Type B pancreatic cell (in vitro differentiated cells): ENCODE measurements at regions not wholly inside any gene's neighbourhood (a gene's known extent, or its start where the extent isn't known, plus 50 kb on each side); places are given as distances from the start of the nearest gene placed in this dataset.

ENCODE experiments used
- DNase-seq: peaks from one replicate; pipeline ENCODE4 v3.0.0; 2021; ENCODE audit warnings: mixed read lengths; ENCODE audit not compliant: unreplicated experiment; ENCODE audit errors: extremely low spot score
- H3K27ac Mint-ChIP-seq: 2 replicates; pipeline ENCODE4 v1.8.0; 2021; ENCODE audit warnings: mild to moderate bottlenecking, mixed read lengths
- H3K27me3 Mint-ChIP-seq: 2 replicates; pipeline ENCODE4 v1.8.0; 2021; ENCODE audit warnings: mixed read lengths
- H3K36me3 Mint-ChIP-seq: 2 replicates; pipeline ENCODE4 v1.8.0; 2021; ENCODE audit warnings: mixed read lengths
- H3K4me1 Mint-ChIP-seq: one replicate; pipeline ENCODE4 v1.8.0; 2021; ENCODE audit warnings: mixed read lengths; ENCODE audit not compliant: unreplicated experiment
- H3K4me3 Mint-ChIP-seq: 2 replicates; pipeline ENCODE4 v1.8.0; 2021; ENCODE audit warnings: mild to moderate bottlenecking, mixed read lengths
- H3K9me3 Mint-ChIP-seq: 2 replicates; pipeline ENCODE4 v1.8.0; 2021; ENCODE audit warnings: mixed read lengths
- TF ChIP-seq, protein P1 (sequence below): fragments of 200-600 bp; sonication (generic); conservative IDR thresholded peaks from 2 replicates; pipeline ENCODE4 v1.5.0; 2021; ENCODE audit warnings: antibody characterized with exemption, mild to moderate bottlenecking

DNA sequence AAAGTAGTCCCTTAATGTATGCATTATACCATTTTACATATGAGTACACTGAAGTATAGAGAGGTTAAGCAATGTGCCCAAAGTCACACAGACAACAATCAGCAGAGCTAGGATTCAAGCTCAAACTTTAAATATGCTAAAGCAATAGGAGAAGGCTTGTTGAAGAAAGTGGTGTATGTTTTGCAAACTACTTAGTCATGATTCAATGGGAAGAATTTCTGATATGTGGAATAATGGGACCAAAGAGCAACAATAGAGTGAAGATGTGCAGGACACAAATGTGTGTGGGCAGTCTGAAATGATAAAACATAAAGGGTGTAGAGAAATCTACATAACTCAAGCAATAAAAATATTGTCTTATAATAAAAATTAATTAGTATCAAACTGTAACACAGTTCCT, 109.0 kb upstream of the ARSJ start:
- no peaks in the 10 kb centered on the region for H3K36me3 Mint-ChIP-seq
- H3K27ac Mint-ChIP-seq = no peak overlapping the region
- DNase-seq = no peak
- peaks cover 6% of the 10 kb centered on the region for H3K4me1 Mint-ChIP-seq
- H3K27me3 Mint-ChIP-seq = no peaks in the 10 kb centered on the region
- H3K4me3 Mint-ChIP-seq = no peak overlapping the region
- peaks cover 4% of the 10 kb centered on the region for H3K9me3 Mint-ChIP-seq
- TF ChIP-seq, protein P1, sequence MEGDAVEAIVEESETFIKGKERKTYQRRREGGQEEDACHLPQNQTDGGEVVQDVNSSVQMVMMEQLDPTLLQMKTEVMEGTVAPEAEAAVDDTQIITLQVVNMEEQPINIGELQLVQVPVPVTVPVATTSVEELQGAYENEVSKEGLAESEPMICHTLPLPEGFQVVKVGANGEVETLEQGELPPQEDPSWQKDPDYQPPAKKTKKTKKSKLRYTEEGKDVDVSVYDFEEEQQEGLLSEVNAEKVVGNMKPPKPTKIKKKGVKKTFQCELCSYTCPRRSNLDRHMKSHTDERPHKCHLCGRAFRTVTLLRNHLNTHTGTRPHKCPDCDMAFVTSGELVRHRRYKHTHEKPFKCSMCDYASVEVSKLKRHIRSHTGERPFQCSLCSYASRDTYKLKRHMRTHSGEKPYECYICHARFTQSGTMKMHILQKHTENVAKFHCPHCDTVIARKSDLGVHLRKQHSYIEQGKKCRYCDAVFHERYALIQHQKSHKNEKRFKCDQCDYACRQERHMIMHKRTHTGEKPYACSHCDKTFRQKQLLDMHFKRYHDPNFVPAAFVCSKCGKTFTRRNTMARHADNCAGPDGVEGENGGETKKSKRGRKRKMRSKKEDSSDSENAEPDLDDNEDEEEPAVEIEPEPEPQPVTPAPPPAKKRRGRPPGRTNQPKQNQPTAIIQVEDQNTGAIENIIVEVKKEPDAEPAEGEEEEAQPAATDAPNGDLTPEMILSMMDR = no peak

GRCh38 chr4:114091546-114091945, 112.1 kb upstream of the ARSJ start:
- DNase-seq = no peak
- TF ChIP-seq, protein P1 = no peak
- Mint-ChIP-seq H3K4me1 (peaks cover 6% of the 10 kb centered on the region), H3K36me3 (no peaks in the 10 kb centered on the region), H3K27me3 (no peaks in the 10 kb centered on the region), H3K4me3 (no peak overlapping the region), H3K27ac (no peak overlapping the region), H3K9me3 (peaks cover 4% of the 10 kb centered on the region)

GRCh38 chr4:114093221-114093715, 113.8 kb upstream of the ARSJ start:
- Mint-ChIP-seq H3K27ac (no peak overlapping the region), H3K4me3 (no peak overlapping the region), H3K27me3 (no peaks in the 10 kb centered on the region), H3K36me3 (no peaks in the 10 kb centered on the region), H3K4me1 (no peaks in the 10 kb centered on the region), H3K9me3 (peaks cover 4% of the 10 kb centered on the region)
- TF ChIP-seq, protein P1 = no peak
- no peak for DNase-seq

DNA sequence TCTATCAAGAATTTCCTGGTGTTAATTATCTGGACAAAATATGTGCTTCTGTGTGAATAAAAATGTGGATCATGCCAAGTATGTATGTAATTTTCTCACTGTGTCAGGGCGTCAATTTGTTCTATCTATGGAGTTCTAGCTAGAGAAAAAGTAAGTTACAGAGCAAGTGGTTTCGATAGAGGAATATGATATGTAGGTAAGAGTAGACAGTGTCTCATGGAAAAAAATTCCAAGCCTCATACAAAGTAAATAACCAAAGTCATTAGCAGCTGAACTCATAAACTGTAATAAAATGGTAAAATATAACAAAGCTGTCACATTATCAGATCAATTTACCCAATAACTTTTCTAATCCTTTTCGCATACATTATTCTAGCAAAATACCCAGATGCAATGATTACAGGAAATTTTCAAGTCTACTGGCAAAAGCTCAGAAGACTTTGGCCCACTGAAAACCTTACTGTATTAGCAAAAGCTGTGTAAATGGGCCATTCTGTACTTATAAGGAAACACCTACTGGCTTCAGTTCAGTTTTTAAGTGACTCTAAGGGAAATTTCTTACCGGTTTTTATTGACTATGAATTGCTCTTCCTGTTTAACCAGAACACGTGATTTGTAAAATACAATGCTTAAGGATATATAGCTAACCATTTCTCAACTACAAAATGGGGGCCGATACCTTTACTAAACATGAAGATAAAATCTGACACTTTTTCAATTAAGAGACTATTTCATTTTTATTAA, 121.0 kb upstream of the ARSJ start:
- TF ChIP-seq, protein P1 = no peak
- H3K36me3 Mint-ChIP-seq = no peaks in the 10 kb centered on the region
- H3K9me3 Mint-ChIP-seq = no peaks in the 10 kb centered on the region
- DNase-seq = no peak
- H3K4me1 Mint-ChIP-seq = no peaks in the 10 kb centered on the region
- H3K27ac Mint-ChIP-seq = no peak overlapping the region
- peaks cover 3% of the 10 kb centered on the region for H3K27me3 Mint-ChIP-seq
- H3K4me3 Mint-ChIP-seq = no peak overlapping the region

DNA sequence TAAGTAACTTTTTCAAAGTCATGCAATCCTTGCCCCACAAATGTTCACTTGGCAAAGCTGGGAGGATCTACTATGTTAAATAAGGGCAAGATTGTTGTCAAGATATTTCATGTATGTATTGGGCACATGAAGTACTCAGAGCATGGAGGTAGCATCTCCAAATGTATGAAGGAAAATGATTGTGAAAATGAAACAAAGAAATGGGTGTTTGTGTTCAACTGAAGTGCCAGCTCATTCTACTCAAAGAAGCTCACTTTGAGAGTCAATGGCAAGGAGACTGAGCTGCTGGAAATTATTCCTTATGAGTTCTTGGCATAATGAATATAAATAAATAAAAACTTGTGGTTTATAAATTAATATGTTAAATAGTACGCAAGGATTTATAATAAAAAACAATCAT, 124.5 kb upstream of the ARSJ start:
- TF ChIP-seq, protein P1 = no peak
- DNase-seq = no peak
- peaks cover 3% of the 10 kb centered on the region for H3K27me3 Mint-ChIP-seq
- no peak overlapping the region for H3K4me3 Mint-ChIP-seq
- H3K36me3 Mint-ChIP-seq = no peaks in the 10 kb centered on the region
- no peaks in the 10 kb centered on the region for H3K4me1 Mint-ChIP-seq
- no peak overlapping the region for H3K27ac Mint-ChIP-seq
- H3K9me3 Mint-ChIP-seq = no peaks in the 10 kb centered on the region
